ENCODE measurements at regions not wholly inside any gene's neighbourhood (a gene's known extent, or its start where the extent isn't known, plus 50 kb on each side); places are given as distances from the start of the nearest gene placed in this dataset.
A peak's percentile ranks its signal among the peaks of the same experiment; 100 is the strongest.

DNA sequence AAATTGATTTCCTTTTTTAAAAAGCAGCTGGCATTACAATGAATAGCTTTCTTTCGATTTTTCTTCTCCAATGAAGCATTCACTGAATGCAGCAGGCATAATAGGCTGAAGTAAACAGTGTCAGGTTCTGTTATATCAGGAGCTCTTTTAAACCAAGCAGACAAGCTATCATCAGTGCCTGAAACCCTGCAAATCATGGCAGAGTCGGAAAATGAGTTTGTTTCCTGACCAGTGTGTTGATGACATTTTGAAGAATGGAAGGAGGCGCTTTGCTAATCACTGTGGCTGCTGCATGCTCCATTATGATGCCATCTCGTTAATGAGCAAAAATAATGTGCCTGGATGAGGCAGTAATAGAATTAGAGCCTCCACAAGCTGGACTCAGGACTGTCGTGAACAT lies 284.5 kb downstream of the ZNF608 start:
- no peaks in the 10 kb centered on the region for H3K27me3 ChIP-seq (ENCODE audit: insufficient read depth, low read length)
- H3K79me2 ChIP-seq (ENCODE audit: control insufficient read depth, insufficient read depth, low read length, unreplicated experiment) = no peaks in the 10 kb centered on the region
- no peak overlapping the region for H3K4me3 ChIP-seq (ENCODE audit: low read depth, low read length)
- H2AFZ ChIP-seq (ENCODE audit: low read length, unreplicated experiment) = no peak overlapping the region
- H3K36me3 ChIP-seq (ENCODE audit: insufficient read depth, low read length) = no peaks in the 10 kb centered on the region
- H3K4me1 ChIP-seq (ENCODE audit: control insufficient read depth, insufficient read depth, low read length, unreplicated experiment) = no peaks in the 10 kb centered on the region
- no peak overlapping the region for H3K27ac ChIP-seq (ENCODE audit: low read depth, low read length)

DNA sequence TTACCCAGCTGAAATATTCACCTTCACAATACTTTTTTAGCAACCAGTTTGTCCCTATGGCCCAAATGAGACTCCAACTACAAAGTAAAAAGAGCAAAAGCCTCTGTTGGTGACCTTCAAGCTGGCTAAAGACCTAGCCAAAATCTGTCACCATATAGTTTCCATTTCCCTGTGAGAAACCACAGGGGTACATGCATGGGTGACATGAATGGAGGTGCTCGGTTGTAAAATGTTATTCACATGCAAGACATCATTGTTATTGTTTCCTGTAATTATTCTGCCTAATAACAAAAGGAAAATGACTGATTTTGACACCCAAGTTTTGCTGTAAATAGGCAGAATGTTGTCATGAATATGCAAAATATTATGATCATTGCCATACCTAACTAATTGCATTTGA lies 285.3 kb downstream of the ZNF608 start:
- H3K4me1 ChIP-seq (ENCODE audit: control insufficient read depth, insufficient read depth, low read length, unreplicated experiment) = no peaks in the 10 kb centered on the region
- H3K27ac ChIP-seq (ENCODE audit: low read depth, low read length) = no peak overlapping the region
- no peak overlapping the region for H2AFZ ChIP-seq (ENCODE audit: low read length, unreplicated experiment)
- H3K79me2 ChIP-seq (ENCODE audit: control insufficient read depth, insufficient read depth, low read length, unreplicated experiment) = no peaks in the 10 kb centered on the region
- H3K27me3 ChIP-seq (ENCODE audit: insufficient read depth, low read length) = no peaks in the 10 kb centered on the region
- no peak overlapping the region for H3K4me3 ChIP-seq (ENCODE audit: low read depth, low read length)
- no peaks in the 10 kb centered on the region for H3K36me3 ChIP-seq (ENCODE audit: insufficient read depth, low read length)

DNA sequence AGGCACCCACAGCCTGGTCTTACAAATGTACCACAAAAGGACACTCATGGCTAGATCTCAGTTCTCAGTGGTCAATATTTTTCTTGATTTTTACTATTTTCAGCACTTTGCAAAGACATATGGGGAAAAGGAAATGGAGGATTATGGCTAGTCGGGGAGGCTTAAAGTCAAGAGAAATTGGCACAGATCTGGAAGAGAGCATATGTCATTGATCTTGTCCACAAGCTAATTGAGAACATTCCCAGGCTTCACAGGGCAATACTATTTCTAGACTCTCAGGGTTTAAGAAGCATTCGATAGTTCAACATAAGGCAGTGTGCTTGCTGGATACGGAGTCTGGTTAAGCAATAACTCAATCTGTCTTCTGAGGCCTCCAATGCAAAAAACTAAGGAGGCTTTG lies 285.8 kb downstream of the ZNF608 start:
- no peaks in the 10 kb centered on the region for H3K36me3 ChIP-seq (ENCODE audit: insufficient read depth, low read length)
- no peaks in the 10 kb centered on the region for H3K4me1 ChIP-seq (ENCODE audit: control insufficient read depth, insufficient read depth, low read length, unreplicated experiment)
- no peaks in the 10 kb centered on the region for H3K79me2 ChIP-seq (ENCODE audit: control insufficient read depth, insufficient read depth, low read length, unreplicated experiment)
- H2AFZ ChIP-seq (ENCODE audit: low read length, unreplicated experiment) = no peak overlapping the region
- no peaks in the 10 kb centered on the region for H3K27me3 ChIP-seq (ENCODE audit: insufficient read depth, low read length)
- no peak overlapping the region for H3K4me3 ChIP-seq (ENCODE audit: low read depth, low read length)
- H3K27ac ChIP-seq (ENCODE audit: low read depth, low read length) = no peak overlapping the region

DNA sequence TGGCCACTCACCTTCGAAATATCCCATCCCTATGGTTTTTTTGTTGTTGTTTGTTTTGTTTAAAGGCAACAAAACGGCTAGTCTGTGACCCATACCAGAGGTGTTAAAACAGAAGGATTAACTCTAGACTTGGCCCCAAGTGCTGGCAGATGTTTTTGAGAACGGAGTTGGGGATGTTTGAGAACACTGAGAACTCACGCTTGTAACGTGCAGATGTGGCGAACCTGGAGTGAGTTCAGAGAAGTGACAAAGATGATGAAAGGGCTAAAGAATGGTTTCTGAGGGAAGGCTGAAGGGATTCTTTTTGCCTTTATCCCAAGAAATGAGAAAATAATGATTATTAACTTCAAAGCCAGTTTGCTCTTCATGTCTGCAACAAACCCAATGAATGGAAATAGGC lies 286.5 kb downstream of the ZNF608 start:
- H3K4me1 ChIP-seq (ENCODE audit: control insufficient read depth, insufficient read depth, low read length, unreplicated experiment) = no peaks in the 10 kb centered on the region
- no peaks in the 10 kb centered on the region for H3K27me3 ChIP-seq (ENCODE audit: insufficient read depth, low read length)
- H2AFZ ChIP-seq (ENCODE audit: low read length, unreplicated experiment) = no peak overlapping the region
- no peak overlapping the region for H3K27ac ChIP-seq (ENCODE audit: low read depth, low read length)
- H3K36me3 ChIP-seq (ENCODE audit: insufficient read depth, low read length) = no peaks in the 10 kb centered on the region
- no peaks in the 10 kb centered on the region for H3K79me2 ChIP-seq (ENCODE audit: control insufficient read depth, insufficient read depth, low read length, unreplicated experiment)
- H3K4me3 ChIP-seq (ENCODE audit: low read depth, low read length) = no peak overlapping the region

DNA sequence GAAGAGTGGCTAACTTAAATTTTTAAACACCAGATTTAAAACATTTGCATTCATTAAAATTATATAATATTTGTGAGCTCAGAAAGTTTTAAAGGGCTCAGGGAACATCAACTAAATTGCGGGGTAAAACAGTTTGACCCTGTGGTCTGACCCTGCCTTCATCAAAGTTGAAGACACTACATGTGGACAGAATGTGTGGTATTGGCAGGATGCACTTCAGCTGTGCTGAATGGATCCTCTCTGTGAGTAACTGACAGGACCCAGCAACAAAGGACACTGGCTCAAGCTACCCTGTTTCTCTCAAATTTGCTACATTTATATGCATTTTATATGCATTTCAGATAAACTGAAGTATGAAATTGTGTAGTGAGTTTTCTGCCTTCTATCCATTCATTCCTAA lies 288.5 kb downstream of the ZNF608 start:
- peaks cover 11% of the 10 kb centered on the region for H3K4me1 ChIP-seq (ENCODE audit: control insufficient read depth, insufficient read depth, low read length, unreplicated experiment)
- no peak overlapping the region for H3K27ac ChIP-seq (ENCODE audit: low read depth, low read length)
- no peak overlapping the region for H3K4me3 ChIP-seq (ENCODE audit: low read depth, low read length)
- H3K27me3 ChIP-seq (ENCODE audit: insufficient read depth, low read length) = no peaks in the 10 kb centered on the region
- no peaks in the 10 kb centered on the region for H3K36me3 ChIP-seq (ENCODE audit: insufficient read depth, low read length)
- H2AFZ ChIP-seq (ENCODE audit: low read length, unreplicated experiment) = no peak overlapping the region
- no peaks in the 10 kb centered on the region for H3K79me2 ChIP-seq (ENCODE audit: control insufficient read depth, insufficient read depth, low read length, unreplicated experiment)

DNA sequence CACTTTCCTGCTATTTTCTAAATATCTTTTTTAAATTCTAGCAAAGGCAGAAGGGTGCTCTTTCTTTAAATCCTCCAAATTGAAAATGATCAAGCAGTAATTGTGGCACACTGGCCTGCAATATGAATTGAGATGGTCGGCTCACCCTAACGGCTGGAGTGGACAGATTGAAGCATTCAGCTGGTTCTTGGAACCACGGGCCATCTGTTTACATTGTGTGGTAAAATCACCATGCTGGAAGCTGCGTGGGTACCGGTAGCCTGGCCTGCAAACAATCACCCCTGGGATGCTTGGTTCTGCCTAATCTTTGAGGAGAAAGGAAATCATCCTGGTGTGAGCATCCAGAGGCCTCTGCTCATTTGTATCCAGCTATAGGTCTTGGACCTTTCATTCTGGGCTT lies 289.3 kb downstream of the ZNF608 start:
- peaks cover 17% of the 10 kb centered on the region for H3K4me1 ChIP-seq (ENCODE audit: control insufficient read depth, insufficient read depth, low read length, unreplicated experiment)
- H3K4me3 ChIP-seq (ENCODE audit: low read depth, low read length) = no peak overlapping the region
- H3K79me2 ChIP-seq (ENCODE audit: control insufficient read depth, insufficient read depth, low read length, unreplicated experiment) = no peaks in the 10 kb centered on the region
- no peak overlapping the region for H3K27ac ChIP-seq (ENCODE audit: low read depth, low read length)
- no peak overlapping the region for H2AFZ ChIP-seq (ENCODE audit: low read length, unreplicated experiment)
- no peaks in the 10 kb centered on the region for H3K27me3 ChIP-seq (ENCODE audit: insufficient read depth, low read length)
- H3K36me3 ChIP-seq (ENCODE audit: insufficient read depth, low read length) = no peaks in the 10 kb centered on the region

DNA sequence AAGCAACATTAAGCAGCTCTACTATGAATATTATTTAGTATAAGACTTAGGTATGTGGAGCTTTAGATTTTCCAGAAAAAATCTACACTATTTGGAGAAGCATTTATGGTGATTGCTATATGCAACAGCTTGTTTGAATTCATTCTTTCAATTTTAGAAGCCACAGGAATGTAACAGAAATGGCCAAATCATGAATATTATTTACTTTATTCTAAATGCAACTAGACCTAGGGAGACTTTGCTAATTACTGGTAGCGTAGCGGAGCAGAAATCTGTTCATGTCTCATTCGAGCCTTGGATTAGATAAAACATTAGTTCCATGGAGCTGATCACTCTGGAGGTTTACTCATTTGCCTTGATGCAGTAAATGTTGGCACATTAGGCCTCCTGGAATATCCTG lies 290.2 kb downstream of the ZNF608 start:
- peaks cover 17% of the 10 kb centered on the region for H3K4me1 ChIP-seq (ENCODE audit: control insufficient read depth, insufficient read depth, low read length, unreplicated experiment)
- no peaks in the 10 kb centered on the region for H3K36me3 ChIP-seq (ENCODE audit: insufficient read depth, low read length)
- no peak overlapping the region for H2AFZ ChIP-seq (ENCODE audit: low read length, unreplicated experiment)
- H3K27me3 ChIP-seq (ENCODE audit: insufficient read depth, low read length) = no peaks in the 10 kb centered on the region
- H3K4me3 ChIP-seq (ENCODE audit: low read depth, low read length) = no peak overlapping the region
- H3K79me2 ChIP-seq (ENCODE audit: control insufficient read depth, insufficient read depth, low read length, unreplicated experiment) = no peaks in the 10 kb centered on the region
- no peak overlapping the region for H3K27ac ChIP-seq (ENCODE audit: low read depth, low read length)

DNA sequence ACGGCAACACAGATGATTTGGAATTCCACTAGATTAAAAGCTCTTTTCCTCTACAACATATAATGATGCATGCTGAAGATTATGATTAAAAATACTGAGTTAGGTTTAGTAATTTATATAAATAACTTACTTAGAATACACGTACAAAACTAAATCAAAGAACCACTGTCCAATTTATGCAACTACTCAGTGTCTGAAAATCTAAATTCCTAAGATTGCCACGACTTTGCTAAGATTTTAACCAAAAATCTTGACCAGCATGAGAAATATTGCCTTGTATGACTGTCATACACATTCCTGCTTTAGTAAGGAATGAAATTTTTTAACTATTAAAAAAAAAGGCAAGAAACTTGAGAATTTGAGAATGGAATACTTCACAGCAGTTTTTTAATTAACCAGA lies 292.4 kb downstream of the ZNF608 start:
- H2AFZ ChIP-seq (ENCODE audit: low read length, unreplicated experiment) = no peak overlapping the region
- peak overlapping the region; percentile 88 for H3K27ac ChIP-seq (ENCODE audit: low read depth, low read length)
- no peaks in the 10 kb centered on the region for H3K27me3 ChIP-seq (ENCODE audit: insufficient read depth, low read length)
- H3K36me3 ChIP-seq (ENCODE audit: insufficient read depth, low read length) = no peaks in the 10 kb centered on the region
- no peak overlapping the region for H3K4me3 ChIP-seq (ENCODE audit: low read depth, low read length)
- H3K79me2 ChIP-seq (ENCODE audit: control insufficient read depth, insufficient read depth, low read length, unreplicated experiment) = no peaks in the 10 kb centered on the region
- H3K4me1 ChIP-seq (ENCODE audit: control insufficient read depth, insufficient read depth, low read length, unreplicated experiment) = peaks cover 17% of the 10 kb centered on the region

DNA sequence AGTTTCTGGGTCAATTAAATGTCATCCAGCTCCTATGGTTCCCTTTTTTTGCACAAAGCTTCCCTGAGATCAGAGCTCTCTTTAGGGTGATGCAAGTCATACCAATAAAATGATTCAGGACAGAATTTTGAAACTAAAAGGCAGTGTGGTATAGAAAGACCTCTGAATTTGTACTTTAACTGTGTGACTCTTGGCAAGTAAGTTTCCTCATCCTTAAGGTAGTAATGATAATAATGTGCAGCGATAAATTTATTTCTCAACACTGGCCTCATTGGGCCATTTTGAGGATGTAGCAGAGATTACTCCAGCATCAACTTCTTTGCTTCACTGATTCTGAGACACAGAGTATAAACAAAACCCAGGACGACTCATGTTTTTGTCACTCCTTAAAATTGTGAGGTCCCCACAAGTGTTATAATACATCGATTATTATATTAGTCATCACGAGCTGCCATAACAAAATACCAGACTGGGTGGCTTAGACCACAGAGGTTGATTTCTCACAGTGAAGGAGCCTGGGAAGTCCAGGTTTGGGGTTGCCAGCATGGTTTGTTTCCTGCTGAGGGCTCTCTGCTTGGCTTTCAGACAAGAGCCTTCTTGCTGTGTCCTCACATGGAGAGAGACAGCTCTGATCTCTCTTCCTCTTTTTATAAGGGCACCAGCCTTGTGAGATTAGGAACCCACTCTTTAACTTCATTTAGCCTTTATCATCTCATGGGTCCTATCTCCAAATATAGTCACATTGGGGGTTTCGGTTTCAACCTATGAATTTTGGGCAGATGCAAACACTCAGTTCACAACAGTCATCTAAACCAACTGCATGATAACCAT lies 293.0 kb downstream of the ZNF608 start:
- Histone ChIP-seq H3K4me3 (ENCODE audit: low read depth, low read length) (0 out of 2 replicates have a peak overlapping the region, but pooled peaks have one; percentile 14), H3K27ac (ENCODE audit: low read depth, low read length) (peak overlapping the region; percentile 88), H2AFZ (ENCODE audit: low read length, unreplicated experiment) (no peak overlapping the region), H3K79me2 (ENCODE audit: control insufficient read depth, insufficient read depth, low read length, unreplicated experiment) (no peaks in the 10 kb centered on the region), H3K27me3 (ENCODE audit: insufficient read depth, low read length) (0 out of 2 replicates have a peak, but pooled peaks cover under 1% of the 10 kb centered on the region), H3K36me3 (ENCODE audit: insufficient read depth, low read length) (no peaks in the 10 kb centered on the region), H3K4me1 (ENCODE audit: control insufficient read depth, insufficient read depth, low read length, unreplicated experiment) (peaks cover 17% of the 10 kb centered on the region)

DNA sequence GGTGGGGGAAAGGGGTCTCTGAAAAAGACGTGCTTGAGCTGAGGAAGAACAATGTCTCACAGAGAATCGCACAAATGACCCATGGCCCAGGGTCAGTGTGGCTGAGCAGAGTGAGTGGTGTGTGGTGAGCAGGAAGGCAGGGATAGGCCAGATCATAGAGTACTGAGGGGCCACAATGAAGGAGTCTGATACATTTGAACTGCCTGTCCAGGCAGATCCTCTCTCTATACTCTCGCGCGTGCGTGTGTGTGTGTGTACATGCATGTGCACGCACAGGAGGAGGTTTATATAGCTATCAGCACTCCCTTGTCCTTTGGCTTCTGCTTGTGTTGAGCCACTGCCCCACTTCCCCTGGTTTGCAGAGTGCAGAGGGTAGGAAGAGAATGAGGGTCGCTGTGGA lies 294.0 kb downstream of the ZNF608 start:
- no peak overlapping the region for H2AFZ ChIP-seq (ENCODE audit: low read length, unreplicated experiment)

DNA sequence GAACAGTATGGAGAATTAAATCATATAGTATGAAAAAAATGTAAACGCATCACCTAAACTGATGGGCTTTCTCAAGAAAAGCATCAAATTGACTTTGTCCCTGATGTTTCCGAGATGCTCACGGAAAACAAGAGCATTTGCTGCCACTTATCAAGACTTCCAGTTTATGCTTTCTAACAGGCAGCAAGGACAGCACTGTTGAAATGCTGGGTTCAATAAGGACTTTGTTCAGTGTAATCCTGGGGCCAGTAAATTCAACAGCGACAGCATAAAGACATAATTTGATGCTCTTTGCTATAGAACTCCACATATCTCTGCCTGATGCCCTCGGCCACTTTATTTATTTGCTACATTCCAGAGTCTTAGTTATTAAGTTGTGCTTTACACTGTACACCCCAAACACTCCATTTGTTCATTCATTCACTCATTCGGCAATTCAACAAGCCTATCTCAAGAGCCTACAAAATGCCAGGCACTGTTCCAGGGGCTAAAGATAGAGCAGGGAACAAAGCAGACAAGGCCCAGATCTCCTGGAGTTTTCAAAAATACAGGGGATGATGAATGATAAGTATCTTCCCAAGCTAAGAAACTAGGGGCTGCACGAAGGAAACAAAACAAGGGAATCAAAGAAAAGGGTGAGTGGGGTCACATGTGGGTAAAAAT lies 294.6 kb downstream of the ZNF608 start:
- Histone ChIP-seq H3K27ac (ENCODE audit: low read depth, low read length) (no peak overlapping the region), H3K4me3 (ENCODE audit: low read depth, low read length) (no peak overlapping the region), H3K4me1 (ENCODE audit: control insufficient read depth, insufficient read depth, low read length, unreplicated experiment) (peaks cover 17% of the 10 kb centered on the region), H3K36me3 (ENCODE audit: insufficient read depth, low read length) (no peaks in the 10 kb centered on the region), H3K79me2 (ENCODE audit: control insufficient read depth, insufficient read depth, low read length, unreplicated experiment) (no peaks in the 10 kb centered on the region), H3K27me3 (ENCODE audit: insufficient read depth, low read length) (peaks cover 10% of the 10 kb centered on the region; the same call in 1 of the 2 replicates), H2AFZ (ENCODE audit: low read length, unreplicated experiment) (no peak overlapping the region)

More for the DNA sequence above, 294.0 kb downstream of the ZNF608 start:
- peaks cover 4% of the 10 kb centered on the region; the same call in 1 of the 2 replicates for H3K27me3 ChIP-seq (ENCODE audit: insufficient read depth, low read length)
- no peaks in the 10 kb centered on the region for H3K36me3 ChIP-seq (ENCODE audit: insufficient read depth, low read length)
- no peaks in the 10 kb centered on the region for H3K79me2 ChIP-seq (ENCODE audit: control insufficient read depth, insufficient read depth, low read length, unreplicated experiment)
- peaks cover 17% of the 10 kb centered on the region for H3K4me1 ChIP-seq (ENCODE audit: control insufficient read depth, insufficient read depth, low read length, unreplicated experiment)
- H3K4me3 ChIP-seq (ENCODE audit: low read depth, low read length) = no peak overlapping the region
- H3K27ac ChIP-seq (ENCODE audit: low read depth, low read length) = peak overlapping the region; percentile 88

Measured in ACC112 (cell line).